ENCODE measurements at regions not wholly inside any gene's neighbourhood (a gene's known extent, or its start where the extent isn't known, plus 50 kb on each side); places are given as distances from the start of the nearest gene placed in this dataset.

DNA sequence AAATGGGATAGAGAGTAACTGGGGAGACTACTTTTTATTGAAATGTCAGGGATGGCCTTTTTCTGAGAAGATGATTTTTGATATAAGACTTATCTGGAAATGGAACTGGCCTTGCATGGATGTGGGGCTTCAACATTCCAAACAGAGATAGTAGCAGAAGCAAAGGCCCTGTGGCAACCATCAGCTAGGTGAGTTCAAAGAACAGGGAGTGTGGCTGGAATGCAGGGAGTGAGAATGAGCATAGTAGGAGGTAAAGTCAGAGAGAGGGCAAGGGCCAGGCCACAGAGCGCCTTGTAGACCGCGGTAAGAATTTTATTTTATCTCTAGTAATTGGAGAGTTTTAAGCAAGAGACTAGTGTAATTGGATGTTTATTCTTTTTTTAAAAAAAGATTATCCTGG, 227.0 kb upstream of the B3GALT2 start:
- H3K36me3 ChIP-seq: no peaks in the 10 kb centered on the region
- DNase-seq: no peak
- H3K27ac ChIP-seq: no peak overlapping the region
- H3K27me3 ChIP-seq: no peaks in the 10 kb centered on the region
- intact Hi-C loops (cut with DNase I): no loop called here
- H3K9me3 ChIP-seq: no peaks in the 10 kb centered on the region
- no peak overlapping the region for H3K4me3 ChIP-seq
- peaks cover 5 to 20% of the 10 kb centered on the region in 2 donors for H3K4me1 ChIP-seq
- TF ChIP-seq, protein P1, sequence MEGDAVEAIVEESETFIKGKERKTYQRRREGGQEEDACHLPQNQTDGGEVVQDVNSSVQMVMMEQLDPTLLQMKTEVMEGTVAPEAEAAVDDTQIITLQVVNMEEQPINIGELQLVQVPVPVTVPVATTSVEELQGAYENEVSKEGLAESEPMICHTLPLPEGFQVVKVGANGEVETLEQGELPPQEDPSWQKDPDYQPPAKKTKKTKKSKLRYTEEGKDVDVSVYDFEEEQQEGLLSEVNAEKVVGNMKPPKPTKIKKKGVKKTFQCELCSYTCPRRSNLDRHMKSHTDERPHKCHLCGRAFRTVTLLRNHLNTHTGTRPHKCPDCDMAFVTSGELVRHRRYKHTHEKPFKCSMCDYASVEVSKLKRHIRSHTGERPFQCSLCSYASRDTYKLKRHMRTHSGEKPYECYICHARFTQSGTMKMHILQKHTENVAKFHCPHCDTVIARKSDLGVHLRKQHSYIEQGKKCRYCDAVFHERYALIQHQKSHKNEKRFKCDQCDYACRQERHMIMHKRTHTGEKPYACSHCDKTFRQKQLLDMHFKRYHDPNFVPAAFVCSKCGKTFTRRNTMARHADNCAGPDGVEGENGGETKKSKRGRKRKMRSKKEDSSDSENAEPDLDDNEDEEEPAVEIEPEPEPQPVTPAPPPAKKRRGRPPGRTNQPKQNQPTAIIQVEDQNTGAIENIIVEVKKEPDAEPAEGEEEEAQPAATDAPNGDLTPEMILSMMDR (IDR thresholded peaks at IDR 0.05): no peak
- ATAC-seq: no peak

- intact Hi-C loops (cut with DNase I): no loop called here
- H3K9me3 ChIP-seq: no peaks in the 10 kb centered on the region
- TF ChIP-seq, protein P1 (IDR thresholded peaks at IDR 0.05): no peak
- H3K4me3 ChIP-seq: no peak overlapping the region
- no peak overlapping the region for H3K27ac ChIP-seq
- no peak for ATAC-seq
- peaks cover 5 to 14% of the 10 kb centered on the region in 2 donors for H3K4me1 ChIP-seq
- H3K36me3 ChIP-seq: no peaks in the 10 kb centered on the region
- H3K27me3 ChIP-seq: no peaks in the 10 kb centered on the region
- no peak for DNase-seq
Measured at GRCh38 chr1:193412748-193413147, 226.3 kb upstream of the B3GALT2 start.

- no peaks in the 10 kb centered on the region for H3K36me3 ChIP-seq
- DNase-seq: peak in 2 of 4 donors; percentile 79 to 87
- TF ChIP-seq, protein P1 (IDR thresholded peaks at IDR 0.05): no peak
- H3K4me1 ChIP-seq: peaks cover 0 to 13% of the 10 kb centered on the region in 2 donors
- no peaks in the 10 kb centered on the region for H3K27me3 ChIP-seq
- intact Hi-C loops (cut with DNase I): no loop called here
- peak overlapping the region in 1 of 2 donors; percentile 14 for H3K27ac ChIP-seq
- no peak overlapping the region for H3K4me3 ChIP-seq
- no peaks in the 10 kb centered on the region for H3K9me3 ChIP-seq
- ATAC-seq: peak; percentile 20
Measured at GRCh38 chr1:193411714-193412113, 225.3 kb upstream of the B3GALT2 start.

GRCh38 chr1:193411215-193411614, 224.8 kb upstream of the B3GALT2 start:
- Histone ChIP-seq H3K4me3 (no peak overlapping the region), H3K36me3 (no peaks in the 10 kb centered on the region), H3K4me1 (peaks cover 0 to 13% of the 10 kb centered on the region in 2 donors), H3K27ac (no peak overlapping the region), H3K9me3 (no peaks in the 10 kb centered on the region), H3K27me3 (no peaks in the 10 kb centered on the region)
- TF ChIP-seq, protein P1 (IDR thresholded peaks at IDR 0.05): no peak
- DNase-seq: peak in 1 of 4 donors; percentile 36
- intact Hi-C loops (cut with DNase I): no loop called here
- no peak for ATAC-seq

DNA sequence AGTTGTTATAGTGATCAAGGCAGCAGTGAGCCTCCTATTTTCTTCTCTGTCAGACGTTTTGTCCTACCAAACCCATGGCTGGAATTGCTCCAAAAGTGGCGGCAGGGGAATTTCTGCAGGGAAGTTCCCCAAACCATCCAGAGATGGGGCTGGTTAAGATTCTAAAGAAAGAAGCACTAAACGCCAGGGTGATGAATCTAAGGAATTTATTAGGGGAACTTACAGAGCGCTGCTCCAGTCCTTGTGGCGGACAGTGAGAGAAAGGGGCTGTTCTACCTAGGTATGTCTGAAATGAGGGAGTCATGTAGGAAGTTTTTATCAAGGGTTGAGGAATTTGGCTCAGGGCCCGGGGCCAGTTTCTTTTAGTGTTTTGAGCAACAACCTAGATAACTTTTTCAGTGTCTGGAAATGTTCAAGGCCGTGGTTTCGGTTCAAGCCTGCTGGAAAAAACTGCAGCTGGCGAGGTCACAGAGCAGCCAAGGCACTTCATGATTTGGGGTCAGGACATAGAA, 222.4 kb upstream of the B3GALT2 start:
- H3K36me3 ChIP-seq: no peaks in the 10 kb centered on the region
- ATAC-seq (peak; percentile 70), DNase-seq (peak in 3 of 4 donors; percentile 19 to 74 (median 54))
- peaks cover 0 to 13% of the 10 kb centered on the region in 2 donors for H3K4me1 ChIP-seq
- H3K4me3 ChIP-seq: no peak overlapping the region
- intact Hi-C loops (cut with DNase I): no loop called here
- H3K9me3 ChIP-seq: no peaks in the 10 kb centered on the region
- TF ChIP-seq, protein P1 (IDR thresholded peaks at IDR 0.05): no peak
- peak overlapping the region in 1 of 2 donors; percentile 58 for H3K27ac ChIP-seq
- no peaks in the 10 kb centered on the region for H3K27me3 ChIP-seq

Measured in left lung (tissue), 4 donors.